ENCODE measurements at regions not wholly inside any gene's neighbourhood (a gene's known extent, or its start where the extent isn't known, plus 50 kb on each side); places are given as distances from the start of the nearest gene placed in this dataset.

GRCh38 chr2:14451312-14451711 is 181.2 kb upstream of the LRATD1 start:
- TF ChIP-seq CTCF (IDR thresholded peaks at IDR 0.05; ENCODE audit: low read depth, low read length) (peak; percentile 46), EZH2phosphoT487 (IDR thresholded peaks at IDR 0.05; ENCODE audit: low read depth) (no peak)

All from OCI-LY3 (cell line).